ENCODE measurements at regions not wholly inside any gene's neighbourhood (a gene's known extent, or its start where the extent isn't known, plus 50 kb on each side); places are given as distances from the start of the nearest gene placed in this dataset.
"Not testable (repeated sequence)": the region's sequence is repeated elsewhere in the genome, so short reads cannot be mapped to it uniquely, and the experiment has no call there.

GRCh38 chr1:213622365-213623063 is 365.3 kb upstream of the PROX1 start:
- Mint-ChIP-seq H3K36me3 (ENCODE audit: low read depth) (no peaks in the 10 kb centered on the region; the same call in 1 of the 2 replicates), H3K4me3 (no peak overlapping the region), H3K9me3 (peaks cover 35% of the 10 kb centered on the region), H3K27ac (no peak overlapping the region), H3K27me3 (ENCODE audit: insufficient read depth) (no peaks in the 10 kb centered on the region; the same call in 1 of the 2 replicates), H3K4me1 (ENCODE audit: low read depth) (no peaks in the 10 kb centered on the region)
- DNase-seq: no peak
- TF ChIP-seq CTCF (IDR thresholded peaks at IDR 0.05): no peak

DNA sequence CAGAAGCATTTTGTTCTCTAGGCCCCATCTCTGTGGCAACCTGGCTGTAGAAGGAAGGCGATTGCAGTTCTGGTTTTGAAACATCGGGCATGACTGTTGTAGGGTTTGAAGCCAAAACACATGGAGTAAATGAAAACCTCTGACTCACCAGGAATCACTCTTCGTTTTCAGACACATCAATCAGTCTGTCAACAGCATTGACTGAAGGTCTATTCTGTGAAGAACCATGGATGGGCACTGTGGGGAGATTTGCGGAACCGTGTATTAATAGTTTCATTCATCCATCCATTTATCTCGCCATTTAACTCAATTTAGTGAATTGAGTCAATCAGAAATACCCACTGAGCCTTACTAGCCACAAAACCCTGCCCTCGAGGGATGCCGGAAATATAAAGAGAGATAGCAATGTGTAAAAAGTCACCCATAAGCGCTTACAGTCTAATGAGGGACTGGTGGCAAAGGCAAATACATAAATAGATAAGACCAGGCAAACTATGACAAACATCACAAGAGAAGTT is 364.6 kb upstream of the PROX1 start:
- Mint-ChIP-seq H3K27ac (no peak overlapping the region), H3K9me3 (peaks cover 35% of the 10 kb centered on the region), H3K4me1 (ENCODE audit: low read depth) (no peaks in the 10 kb centered on the region), H3K4me3 (no peak overlapping the region), H3K27me3 (ENCODE audit: insufficient read depth) (peaks cover 1% of the 10 kb centered on the region; the same call in 1 of the 2 replicates), H3K36me3 (ENCODE audit: low read depth) (no peaks in the 10 kb centered on the region; the same call in 1 of the 2 replicates)
- no peak for DNase-seq
- no peak for TF ChIP-seq CTCF (IDR thresholded peaks at IDR 0.05)

DNA sequence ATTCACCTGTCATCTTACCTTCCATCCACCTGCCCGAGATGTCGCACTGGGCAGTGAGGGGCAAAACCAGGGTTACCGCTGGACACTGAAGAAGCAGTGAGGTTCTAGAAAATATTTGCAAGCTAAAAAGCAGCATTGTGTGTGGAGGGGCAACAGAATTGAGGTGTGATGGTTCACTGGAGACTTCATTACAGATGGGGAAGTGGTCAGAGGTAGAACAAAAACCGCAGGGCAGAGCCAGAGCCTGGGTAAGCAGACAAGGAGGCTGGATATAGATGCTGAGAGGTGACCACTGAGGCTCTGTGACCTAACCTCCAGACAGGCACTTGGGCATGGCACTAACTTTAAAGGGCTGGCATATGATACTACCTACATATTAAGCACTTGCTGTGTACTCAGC is 363.9 kb upstream of the PROX1 start:
- Mint-ChIP-seq H3K4me1 (ENCODE audit: low read depth) (no peaks in the 10 kb centered on the region), H3K9me3 (peaks cover 38% of the 10 kb centered on the region), H3K27me3 (ENCODE audit: insufficient read depth) (peaks cover 1% of the 10 kb centered on the region; the same call in 1 of the 2 replicates), H3K4me3 (no peak overlapping the region), H3K36me3 (ENCODE audit: low read depth) (peaks cover 4% of the 10 kb centered on the region; the same call in 1 of the 2 replicates), H3K27ac (no peak overlapping the region)
- TF ChIP-seq CTCF (IDR thresholded peaks at IDR 0.05): no peak
- no peak for DNase-seq

DNA sequence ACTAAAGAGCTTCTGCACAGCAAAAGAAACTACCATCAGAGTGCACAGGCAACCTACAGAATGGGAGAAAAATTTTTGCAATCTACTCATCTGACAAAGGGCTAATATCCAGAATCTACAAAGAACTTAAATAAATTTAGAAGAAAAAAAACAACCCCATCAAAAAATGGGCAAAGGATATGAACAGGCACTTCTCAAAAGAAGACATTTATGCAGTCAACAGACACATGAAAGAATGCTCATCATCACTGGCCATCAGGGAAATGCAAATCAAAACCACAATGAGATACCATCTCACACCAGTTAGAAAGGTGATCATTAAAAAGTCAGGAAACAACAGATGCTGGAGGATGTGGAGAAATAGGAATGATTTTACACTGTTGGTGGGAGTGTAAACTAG is 351.0 kb upstream of the PROX1 start:
- H3K27ac Mint-ChIP-seq; DNase-seq; H3K27me3 Mint-ChIP-seq (ENCODE audit: insufficient read depth); H3K4me1 Mint-ChIP-seq (ENCODE audit: low read depth); H3K4me3 Mint-ChIP-seq; H3K36me3 Mint-ChIP-seq (ENCODE audit: low read depth): not testable (repeated sequence)
- peaks cover 60% of the 10 kb centered on the region for H3K9me3 Mint-ChIP-seq

DNA sequence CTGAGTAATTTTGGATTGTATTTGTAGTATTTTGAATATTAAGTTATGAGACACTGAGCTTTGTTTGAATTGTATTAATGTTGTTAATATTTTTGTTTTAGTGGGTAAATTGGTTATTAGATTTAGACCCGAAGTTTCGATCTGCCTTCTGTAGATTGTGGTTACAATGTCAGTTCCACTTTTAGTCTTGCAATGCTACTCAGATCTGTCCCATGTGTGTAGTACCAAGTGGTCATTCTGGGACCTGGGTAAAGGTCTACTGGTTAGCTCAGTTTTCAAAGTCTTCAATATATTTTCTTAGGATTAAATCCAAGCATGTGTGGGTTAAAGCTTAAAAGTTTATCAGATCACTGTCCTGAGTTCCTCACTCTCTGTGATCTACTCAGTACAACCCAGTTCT is 346.5 kb upstream of the PROX1 start:
- no peaks in the 10 kb centered on the region for H3K27me3 Mint-ChIP-seq (ENCODE audit: insufficient read depth)
- H3K36me3 Mint-ChIP-seq (ENCODE audit: low read depth): no peaks in the 10 kb centered on the region
- H3K27ac Mint-ChIP-seq: no peak overlapping the region
- DNase-seq: no peak
- H3K9me3 Mint-ChIP-seq: peaks cover 41% of the 10 kb centered on the region
- TF ChIP-seq CTCF (IDR thresholded peaks at IDR 0.05): no peak
- H3K4me3 Mint-ChIP-seq: no peak overlapping the region
- no peaks in the 10 kb centered on the region for H3K4me1 Mint-ChIP-seq (ENCODE audit: low read depth)

- Mint-ChIP-seq H3K4me1 (ENCODE audit: low read depth) (no peaks in the 10 kb centered on the region), H3K27me3 (ENCODE audit: insufficient read depth) (no peaks in the 10 kb centered on the region), H3K4me3 (no peak overlapping the region), H3K9me3 (peaks cover 32% of the 10 kb centered on the region), H3K36me3 (ENCODE audit: low read depth) (no peaks in the 10 kb centered on the region), H3K27ac (no peak overlapping the region)
- no peak for DNase-seq
- no peak for TF ChIP-seq CTCF (IDR thresholded peaks at IDR 0.05)
These were observed 344.4 kb upstream of the PROX1 start for GRCh38 chr1:213643360-213643759.

All from HFFc6 (cell line).